Activated T-cell treated with anti-CD3 and anti-CD28 coated beads for 1 hour (primary cell): ENCODE measurements at regions not wholly inside any gene's neighbourhood (a gene's known extent, or its start where the extent isn't known, plus 50 kb on each side); places are given as distances from the start of the nearest gene placed in this dataset.
"Not testable (repeated sequence)": the region's sequence is repeated elsewhere in the genome, so short reads cannot be mapped to it uniquely, and the experiment has no call there.

ENCODE experiments used
- DNase-seq: peaks from one replicate; pipeline ENCODE4 v3.0.0-alpha.2; 2020; ENCODE audit warnings: low read depth

GRCh38 chr9:95731876-95732275, 143.6 kb upstream of the ERCC6L2 start:
- no peak for DNase-seq

DNA sequence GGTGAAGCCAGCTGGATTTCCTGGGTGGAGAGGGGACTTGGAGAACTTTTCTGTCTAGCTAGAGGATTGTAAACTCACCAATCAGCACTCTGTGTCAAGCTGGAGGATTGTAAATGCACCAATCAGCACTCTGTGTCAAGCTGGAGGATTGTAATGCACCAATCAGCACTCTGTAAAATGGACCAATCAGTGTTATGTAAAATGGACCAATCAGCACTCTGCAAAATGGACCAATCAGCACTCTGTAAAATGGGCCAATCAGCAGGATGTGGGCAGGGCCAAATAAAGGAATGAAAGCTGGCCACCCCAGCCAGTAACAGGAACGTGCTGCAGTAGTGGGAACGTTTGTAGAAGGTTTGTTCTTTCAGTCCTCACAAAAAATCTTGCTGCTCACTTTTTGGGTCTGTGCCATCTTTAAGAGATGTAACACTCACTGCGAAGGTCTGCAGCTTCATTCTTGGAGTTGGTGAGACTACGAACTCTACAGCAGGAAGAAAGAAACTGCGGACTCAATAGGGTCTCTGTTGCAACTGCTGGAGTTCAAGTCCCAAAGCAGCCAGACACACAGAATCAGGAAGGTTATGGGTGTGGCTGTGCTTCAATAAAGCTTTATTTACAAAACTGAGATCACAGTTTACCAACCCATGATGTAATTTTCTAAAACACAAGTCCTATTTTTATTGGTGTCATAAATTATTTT, 145.7 kb upstream of the ERCC6L2 start:
- no peak for DNase-seq

GRCh38 chr9:95729046-95729445, 146.4 kb upstream of the ERCC6L2 start:
- no peak for DNase-seq

GRCh38 chr9:95727947-95728520, 147.5 kb upstream of the ERCC6L2 start:
- no peak for DNase-seq

DNA sequence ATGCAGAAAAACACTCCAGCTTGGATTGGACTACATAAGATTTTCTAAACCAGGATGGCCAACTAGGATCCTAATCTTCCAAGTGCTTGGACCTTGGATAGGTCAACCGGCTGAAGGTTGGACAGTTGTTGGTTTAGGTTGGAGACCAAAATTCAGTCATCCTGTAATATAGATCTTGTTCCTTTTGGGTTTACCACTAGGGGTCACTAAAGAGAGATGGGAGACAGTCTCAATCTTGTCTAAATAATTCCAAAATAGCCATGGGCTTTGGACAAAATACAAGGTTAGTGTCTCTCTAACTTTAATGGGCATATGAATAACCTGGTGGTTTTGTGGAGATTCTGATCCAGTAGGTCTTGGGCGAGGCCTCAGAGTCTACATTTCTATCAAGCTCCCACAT, 148.7 kb upstream of the ERCC6L2 start:
- DNase-seq, result no peak

GRCh38 chr9:95725045-95725444, 150.4 kb upstream of the ERCC6L2 start:
- DNase-seq, result no peak

- DNase-seq, result peak; percentile 19
These were observed 151.1 kb upstream of the ERCC6L2 start for GRCh38 chr9:95724253-95724991.

- no peak for DNase-seq
These were observed 153.3 kb upstream of the ERCC6L2 start for GRCh38 chr9:95722141-95722540.

DNA sequence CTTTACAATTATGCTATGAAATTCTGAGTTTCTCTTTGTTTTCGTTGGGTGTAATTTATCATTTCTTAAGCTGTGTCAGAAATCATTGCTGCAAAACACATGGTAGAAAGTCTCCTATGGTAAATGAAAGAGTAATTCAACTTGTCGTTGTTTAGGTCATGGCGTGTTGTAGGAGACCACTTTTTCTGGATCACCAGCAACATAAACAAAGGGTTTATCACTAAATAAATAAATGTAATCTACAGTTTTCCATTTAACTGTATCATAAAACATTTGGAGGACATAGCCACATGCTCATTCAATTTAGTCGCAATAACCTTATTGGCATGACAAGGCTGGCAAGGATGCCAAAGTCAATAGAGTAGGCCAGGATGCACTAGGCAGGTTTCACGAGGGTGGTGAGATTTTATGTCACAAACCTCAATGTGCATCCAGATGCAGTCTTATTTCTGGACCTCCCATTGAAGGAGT, 154.4 kb upstream of the ERCC6L2 start:
- no peak for DNase-seq

GRCh38 chr9:95720496-95720895, 155.0 kb upstream of the ERCC6L2 start:
- no peak for DNase-seq

- no peak for DNase-seq
These were observed 156.1 kb upstream of the ERCC6L2 start for GRCh38 chr9:95719354-95719753.

DNA sequence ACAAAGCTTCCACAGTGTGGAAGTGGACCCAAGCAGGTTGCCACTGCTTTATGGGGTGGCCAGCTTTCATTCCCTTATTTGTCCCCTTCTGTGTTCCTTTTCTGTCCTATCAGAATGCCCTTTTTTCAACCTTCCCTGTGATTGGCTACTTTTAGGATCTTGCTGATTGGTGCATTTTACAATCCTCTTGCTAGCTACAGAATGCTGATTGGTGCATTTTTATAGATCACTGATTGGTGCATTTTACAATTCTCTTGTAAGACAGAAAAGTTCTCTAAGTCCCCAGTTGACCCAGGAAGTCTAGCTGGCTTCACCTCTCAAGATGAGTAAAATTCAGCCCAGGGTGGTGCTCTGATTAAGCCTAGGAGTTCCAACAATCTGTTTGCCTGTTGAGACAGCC, 157.2 kb upstream of the ERCC6L2 start:
- no peak for DNase-seq

GRCh38 chr9:95715868-95716435, 159.5 kb upstream of the ERCC6L2 start:
- DNase-seq, result no peak

DNA sequence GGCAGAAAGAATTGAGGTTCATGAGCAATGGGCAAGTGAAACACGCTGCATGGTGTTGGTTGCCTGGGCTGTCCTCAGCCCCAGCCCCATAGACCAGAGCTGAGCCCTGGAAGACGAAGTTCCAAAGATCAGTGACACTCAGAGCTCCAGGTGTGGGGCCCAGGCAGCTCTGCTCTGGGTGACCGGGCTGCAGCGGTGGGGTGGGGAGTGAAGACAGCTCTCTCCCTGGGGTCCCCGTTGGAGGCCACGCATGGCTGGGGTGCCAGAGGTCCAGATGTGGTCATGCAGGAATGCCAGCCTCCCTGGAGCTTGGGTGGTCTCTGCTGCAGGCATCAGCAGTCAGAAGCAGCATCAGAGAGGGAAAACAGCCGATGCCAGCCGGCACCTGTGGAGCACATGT, 165.0 kb upstream of the ERCC6L2 start:
- DNase-seq, result no peak

- no peak for DNase-seq
These were observed 178.8 kb upstream of the ERCC6L2 start for GRCh38 chr9:95696701-95697100.

GRCh38 chr9:95691435-95691834, 174.7 kb upstream of the PTCH1 start:
- no peak for DNase-seq

DNA sequence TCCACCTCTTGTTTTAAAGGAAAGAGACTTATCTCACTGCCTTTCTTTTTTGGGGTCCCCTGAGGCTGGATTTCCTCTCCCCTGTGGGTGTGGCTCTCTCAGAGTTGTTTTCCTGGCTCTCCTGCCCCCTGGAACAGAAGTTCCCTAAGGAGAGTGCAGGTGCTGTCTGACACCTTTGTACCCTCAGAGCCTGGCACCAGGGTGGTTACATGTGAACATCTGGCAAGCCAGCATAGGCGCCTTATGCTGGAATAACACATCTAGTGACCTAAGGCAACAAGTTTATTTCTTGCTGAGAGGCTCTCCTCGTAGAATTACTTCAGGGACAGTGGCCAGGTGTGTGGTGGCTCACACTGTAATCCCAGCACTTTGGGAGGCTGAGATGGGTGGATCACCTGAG, 172.9 kb upstream of the PTCH1 start:
- no peak for DNase-seq

- DNase-seq, result no peak
These were observed 167.7 kb upstream of the PTCH1 start for GRCh38 chr9:95684516-95684915.

- DNase-seq, result not testable (repeated sequence)
These were observed 163.5 kb upstream of the PTCH1 start for GRCh38 chr9:95680306-95680705.

- DNase-seq, result no peak
These were observed 163.1 kb upstream of the PTCH1 start for GRCh38 chr9:95679874-95680273.

GRCh38 chr9:95678759-95679158, 162.0 kb upstream of the PTCH1 start:
- no peak for DNase-seq

- DNase-seq, result no peak
These were observed 153.4 kb upstream of the PTCH1 start for GRCh38 chr9:95670122-95670521.

- DNase-seq, result no peak
These were observed 152.5 kb upstream of the PTCH1 start for GRCh38 chr9:95669253-95669652.
